Psoas muscle (tissue), 7 donors: ENCODE measurements at regions not wholly inside any gene's neighbourhood (a gene's known extent, or its start where the extent isn't known, plus 50 kb on each side); places are given as distances from the start of the nearest gene placed in this dataset.
A peak's percentile ranks its signal among the peaks of the same experiment; 100 is the strongest.

ENCODE experiments used
- ATAC-seq, 4 donors: fragments of 200-7000 bp; cut with Tn5 transposase; one replicate each; pipeline ENCODE4 v1.9.1; 2020; ENCODE audit warnings: moderate library complexity in 3 of 4, mild to moderate bottlenecking in 2 of 4
- DNase-seq, 2 donors: peaks; one replicate each; pipeline ENCODE4 v3.0.0-alpha.2; 2020
- H3K27ac ChIP-seq: fragments of 200-600 bp; one replicate; pipeline ENCODE4 v1.8.0; 2022
- H3K27me3 ChIP-seq, 3 donors: fragments of 200-600 bp in 1 of 3; one replicate each; pipeline versions ENCODE4 v1.6.1 to v1.8.0; 2013 to 2022; ENCODE audit warnings: low read length in 2 of 3, mild to moderate bottlenecking in 2 of 3, moderate library complexity in 1 of 3; ENCODE audit not compliant: insufficient read depth in 3 of 3
- H3K36me3 ChIP-seq, 2 donors: fragments of 200-600 bp in 1 of 2; one replicate each; pipeline versions ENCODE4 v1.6.1 to v1.8.0; 2013 to 2022; ENCODE audit warnings: low read depth in 1 of 2, mild to moderate bottlenecking in 1 of 2, moderate library complexity in 1 of 2; ENCODE audit not compliant: insufficient read depth in 1 of 2
- H3K4me1 ChIP-seq: fragments of 200-600 bp; one replicate; pipeline ENCODE4 v1.8.0; 2022
- H3K4me3 ChIP-seq: fragments of 200-600 bp; one replicate; pipeline ENCODE4 v1.8.0; 2022; ENCODE audit warnings: mild to moderate bottlenecking
- H3K9me3 ChIP-seq: fragments of 200-600 bp; one replicate; pipeline ENCODE4 v1.8.0; 2022
- WGBS, 3 donors: extraction: QIAGEN DNeasy Blood & Tissue Kit; methylation state at CpG; one replicate each; pipeline versions ENCODE4 v1.1.6 to v1.1.7; 2013; 5-methylcytosine and 5-hydroxymethylcytosine counted together
- intact Hi-C, 2 donors: fragments of 100-400 bp; cut with DNase I; formaldehyde crosslinking; loops; one replicate each; pipeline versions ENCODE4 v1.11.0 to v1.14.2; 2022
- TF ChIP-seq, protein P1 (sequence below): fragments of 200-600 bp; IDR thresholded peaks from one replicate; pipeline ENCODE4 v1.8.0; 2022; ENCODE audit warnings: antibody characterized with exemption
- donor health status: healthy with polysubstance abuse.
- donor health status: DM: no; HTN: no; CAD: no; lungs with moderate emphysema.
- donor health status: Bipolar disorder and iron deficiency.
- donor health status: healthy.
- donor health status: DM: yes; HTN: yes; CAD: no.
- donor health status: DM: no; HTN: no; CAD: no.
- donor health status: DM: yes; HTN: yes; CAD: no.

- DNase-seq (peak in 1 of 2 donors; percentile 43), ATAC-seq (peak; percentile 91 to 92 (median 91))
- Histone ChIP-seq H3K4me1 (peaks cover 15% of the 10 kb centered on the region), H3K4me3 (no peak overlapping the region), H3K27me3 (no peaks in the 10 kb centered on the region), H3K27ac (peak overlapping the region; percentile 41), H3K36me3 (no peaks in the 10 kb centered on the region), H3K9me3 (no peaks in the 10 kb centered on the region)
- WGBS, 3 donors, result 20 to 28% (median 25%) methylated on average over 9 of the region's 9 CpGs
- intact Hi-C loops, result no loop called here
- TF ChIP-seq, protein P1, sequence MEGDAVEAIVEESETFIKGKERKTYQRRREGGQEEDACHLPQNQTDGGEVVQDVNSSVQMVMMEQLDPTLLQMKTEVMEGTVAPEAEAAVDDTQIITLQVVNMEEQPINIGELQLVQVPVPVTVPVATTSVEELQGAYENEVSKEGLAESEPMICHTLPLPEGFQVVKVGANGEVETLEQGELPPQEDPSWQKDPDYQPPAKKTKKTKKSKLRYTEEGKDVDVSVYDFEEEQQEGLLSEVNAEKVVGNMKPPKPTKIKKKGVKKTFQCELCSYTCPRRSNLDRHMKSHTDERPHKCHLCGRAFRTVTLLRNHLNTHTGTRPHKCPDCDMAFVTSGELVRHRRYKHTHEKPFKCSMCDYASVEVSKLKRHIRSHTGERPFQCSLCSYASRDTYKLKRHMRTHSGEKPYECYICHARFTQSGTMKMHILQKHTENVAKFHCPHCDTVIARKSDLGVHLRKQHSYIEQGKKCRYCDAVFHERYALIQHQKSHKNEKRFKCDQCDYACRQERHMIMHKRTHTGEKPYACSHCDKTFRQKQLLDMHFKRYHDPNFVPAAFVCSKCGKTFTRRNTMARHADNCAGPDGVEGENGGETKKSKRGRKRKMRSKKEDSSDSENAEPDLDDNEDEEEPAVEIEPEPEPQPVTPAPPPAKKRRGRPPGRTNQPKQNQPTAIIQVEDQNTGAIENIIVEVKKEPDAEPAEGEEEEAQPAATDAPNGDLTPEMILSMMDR, result no peak
Measured at GRCh38 chr13:44212633-44213396, 160.8 kb upstream of the SERP2 start.

GRCh38 chr13:44218501-44219240, 155.0 kb upstream of the SERP2 start:
- Histone ChIP-seq H3K27ac (peak overlapping the region; percentile 79), H3K4me1 (peaks cover 30% of the 10 kb centered on the region)
- intact Hi-C loops, result no loop called here

GRCh38 chr13:44219577-44220548, 153.8 kb upstream of the SERP2 start:
- TF ChIP-seq, protein P1, result no peak
- Histone ChIP-seq H3K4me1 (peaks cover 36% of the 10 kb centered on the region), H3K4me3 (no peak overlapping the region), H3K9me3 (no peaks in the 10 kb centered on the region), H3K27me3 (no peaks in the 10 kb centered on the region), H3K36me3 (no peaks in the 10 kb centered on the region), H3K27ac (peak overlapping the region; percentile 79)
- DNase-seq (no peak), ATAC-seq (peak in 2 of 4 donors; percentile 7 to 15)
- intact Hi-C loops, result no loop called here
- 73 to 88% (median 78%) methylated on average over 13 of the region's 13 CpGs for WGBS, 3 donors

More at GRCh38 chr13:44218501-44219240, 155.0 kb upstream of the SERP2 start:
- Histone ChIP-seq H3K27me3 (no peaks in the 10 kb centered on the region), H3K4me3 (no peak overlapping the region), H3K9me3 (no peaks in the 10 kb centered on the region), H3K36me3 (no peaks in the 10 kb centered on the region)
- DNase-seq, result peak; percentile 72 to 84
- 15 to 30% (median 15%) methylated on average over 10 of the region's 10 CpGs for WGBS, 3 donors
- TF ChIP-seq, protein P1, result no peak
- peak; percentile 87 to 91 (median 89) for ATAC-seq

GRCh38 chr13:44220948-44221347, 152.7 kb upstream of the SERP2 start:
- no peak overlapping the region for H3K27ac ChIP-seq
- H3K27me3 ChIP-seq, result no peaks in the 10 kb centered on the region
- H3K4me3 ChIP-seq, result no peak overlapping the region
- no peaks in the 10 kb centered on the region for H3K36me3 ChIP-seq
- 58 to 65% (median 61%) methylated on average over 3 of the region's 3 CpGs for WGBS, 3 donors
- intact Hi-C loops, result no loop called here
- H3K9me3 ChIP-seq, result no peaks in the 10 kb centered on the region
- no peak for ATAC-seq
- TF ChIP-seq, protein P1, result no peak
- peaks cover 38% of the 10 kb centered on the region for H3K4me1 ChIP-seq
- DNase-seq, result peak in 1 of 2 donors; percentile 60
